Neural cell (in vitro differentiated cells): ENCODE measurements at regions not wholly inside any gene's neighbourhood (a gene's known extent, or its start where the extent isn't known, plus 50 kb on each side); places are given as distances from the start of the nearest gene placed in this dataset.

Experiments used
- H2AFZ ChIP-seq: fragments of 200-600, 300-800 bp; sonication (generic), shearing (Covaris generic); 2 replicates; pipeline ENCODE4 v1.6.0; 2014; ENCODE audit warnings: low read depth, mild to moderate bottlenecking, antibody characterized with exemption, low read length, moderate library complexity
- H3F3A ChIP-seq: fragments of 200-600 bp; shearing (Covaris generic); 2 replicates; pipeline ENCODE4 v1.6.1; 2016; ENCODE audit warnings: mild to moderate bottlenecking, moderate library complexity, mixed read lengths, antibody characterized with exemption, low read length; ENCODE audit not compliant: insufficient read depth, poor library complexity, severe bottlenecking
- H3K27ac ChIP-seq: fragments of 200-600, 300-800 bp; sonication (generic), shearing (Covaris generic); 2 replicates; pipeline ENCODE4 v1.5.1; 2014; ENCODE audit warnings: mild to moderate bottlenecking, low read length, moderate library complexity
- H3K27me3 ChIP-seq: fragments of 300-800, 200-600 bp; sonication (generic), shearing (Covaris generic); 2 replicates; pipeline ENCODE4 v1.6.0; 2014; ENCODE audit warnings: mild to moderate bottlenecking, low read depth, low read length, moderate library complexity; ENCODE audit not compliant: insufficient read depth
- H3K36me3 ChIP-seq: fragments of 300-800, 200-600 bp; sonication (generic), shearing (Covaris generic); 2 replicates; pipeline ENCODE4 v1.5.1; 2014; ENCODE audit warnings: mild to moderate bottlenecking, antibody characterized with exemption, low read length, moderate library complexity; ENCODE audit not compliant: insufficient read depth
- H3K4me2 ChIP-seq: fragments of 300-800, 200-600 bp; sonication (generic), shearing (Covaris generic); 2 replicates; pipeline ENCODE4 v1.6.0; 2014; ENCODE audit warnings: mild to moderate bottlenecking, low read length
- H3K4me3 ChIP-seq: fragments of 300-800, 200-600 bp; sonication (generic), shearing (Covaris generic); 2 replicates; pipeline ENCODE4 v1.5.1; 2014; ENCODE audit warnings: mild to moderate bottlenecking, low read length, moderate library complexity
- H3K79me2 ChIP-seq: fragments of 200-600 bp; shearing (Covaris generic); replicated peaks from 2 replicates; pipeline ENCODE4 v1.6.0; 2014; ENCODE audit warnings: mild to moderate bottlenecking, low read length, moderate library complexity; ENCODE audit not compliant: insufficient read depth
- H3K9ac ChIP-seq: fragments of 300-800, 200-600 bp; sonication (generic), shearing (Covaris generic); 2 replicates; pipeline ENCODE4 v1.6.1; 2016; ENCODE audit warnings: mild to moderate bottlenecking, low read length, mixed read lengths
- H3K9me2 ChIP-seq: fragments of 200-600 bp; shearing (Covaris generic); 2 replicates; pipeline ENCODE4 v1.6.1; 2016; ENCODE audit warnings: mild to moderate bottlenecking, low read length, mixed read lengths; ENCODE audit not compliant: insufficient read depth
- H3K9me3 ChIP-seq: fragments of 200-600, 300-800 bp; sonication (generic), shearing (Covaris generic); 2 replicates; pipeline ENCODE4 v1.6.1; 2016; ENCODE audit warnings: mild to moderate bottlenecking, mixed run types, low read length, moderate library complexity, mixed read lengths
- H4K20me1 ChIP-seq: fragments of 200-600 bp; shearing (Covaris generic); 2 replicates; pipeline ENCODE4 v1.6.1; 2016; ENCODE audit warnings: mild to moderate bottlenecking, mixed run types; ENCODE audit not compliant: insufficient read depth
- EP300 ChIP-seq: fragments of 450-650 bp; conservative IDR thresholded peaks from 2 replicates; pipeline ENCODE4 v1.6.1; 2014; ENCODE audit warnings: antibody characterized with exemption, mild to moderate bottlenecking, moderate library complexity; ENCODE audit not compliant: poor library complexity, severe bottlenecking
- EZH2 ChIP-seq: fragments of 200-600, 300-800 bp; shearing (Covaris generic), sonication (generic); IDR thresholded peaks from 2 replicates; pipeline ENCODE4 v1.6.1; 2014; ENCODE audit warnings: antibody characterized with exemption, low read length, borderline replicate concordance, mild to moderate bottlenecking; ENCODE audit not compliant: insufficient read depth, poor library complexity, severe bottlenecking
- MXI1 ChIP-seq: fragments of 450-650 bp; conservative IDR thresholded peaks from 2 replicates; pipeline ENCODE4 v1.6.1; 2014; ENCODE audit warnings: antibody characterized with exemption, mild to moderate bottlenecking; ENCODE audit not compliant: poor library complexity, severe bottlenecking
- POLR2AphosphoS5 ChIP-seq: IDR thresholded peaks from 2 replicates; pipeline ENCODE4 v1.6.1; 2012
- RAD21 ChIP-seq: fragments of 450-650 bp; conservative IDR thresholded peaks from 2 replicates; pipeline ENCODE4 v1.6.1; 2014; ENCODE audit warnings: antibody characterized with exemption, mild to moderate bottlenecking, moderate library complexity
- SMC3 ChIP-seq: fragments of 450-650 bp; conservative IDR thresholded peaks from 2 replicates; pipeline ENCODE4 v1.6.1; 2014; ENCODE audit warnings: antibody characterized with exemption, mild to moderate bottlenecking, moderate library complexity; ENCODE audit not compliant: poor library complexity
- TAF1 ChIP-seq: IDR thresholded peaks from 2 replicates; pipeline ENCODE4 v1.6.1; 2012; ENCODE audit warnings: low read depth
- TF ChIP-seq, protein P1 (sequence below): fragments of 450-650 bp; IDR thresholded peaks from 2 replicates; pipeline ENCODE4 v1.5.1; 2014; ENCODE audit warnings: antibody characterized with exemption, mild to moderate bottlenecking, moderate library complexity; ENCODE audit not compliant: poor library complexity, severe bottlenecking
- TF ChIP-seq, protein P2 (sequence below): IDR thresholded peaks from 2 replicates; pipeline ENCODE4 v1.6.1; 2012; ENCODE audit warnings: borderline replicate concordance

DNA sequence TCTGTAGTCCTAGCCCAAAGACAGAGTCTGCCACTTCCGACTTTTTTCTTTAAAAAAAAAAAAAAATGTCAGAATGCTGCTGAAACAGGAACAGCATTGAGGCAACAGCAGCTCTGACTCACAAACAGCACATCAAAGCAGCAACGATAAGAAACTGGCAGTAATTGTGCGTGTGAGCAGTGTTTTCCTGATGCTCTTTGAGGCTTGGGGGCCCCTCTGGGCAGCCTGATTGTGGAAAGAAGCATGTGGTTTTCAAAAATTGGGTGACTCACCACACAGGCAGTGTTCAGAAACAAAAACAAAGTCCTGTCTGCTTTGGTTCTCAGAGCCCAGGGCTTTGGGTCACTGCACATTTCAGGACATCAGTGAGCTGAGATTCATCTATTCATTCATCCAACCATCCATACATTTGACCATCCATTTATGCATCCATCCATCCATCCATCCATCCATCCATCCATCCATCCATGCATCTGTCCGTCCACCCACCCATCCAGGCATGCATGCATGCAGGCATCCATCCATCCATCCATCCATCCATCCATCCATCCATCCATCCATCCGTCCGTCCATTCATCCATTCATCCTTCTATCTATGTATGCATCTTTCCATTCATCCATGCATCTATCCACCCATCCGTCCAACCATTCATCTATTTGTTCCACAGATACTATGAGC, 308.4 kb downstream of the RPLP1 start:
- no peaks in the 10 kb centered on the region for H3K79me2 ChIP-seq
- H3K9me3 ChIP-seq = no peaks in the 10 kb centered on the region
- H3K4me2 ChIP-seq = no peak overlapping the region
- H4K20me1 ChIP-seq = no peaks in the 10 kb centered on the region
- H3K27ac ChIP-seq = no peak overlapping the region
- H3K4me3 ChIP-seq = no peak overlapping the region
- no peak for TF ChIP-seq TAF1
- TF ChIP-seq SMC3 = no peak
- no peak for TF ChIP-seq RAD21
- no peak for TF ChIP-seq MXI1
- TF ChIP-seq POLR2AphosphoS5 = no peak
- no peak for TF ChIP-seq EP300
- H3K27me3 ChIP-seq = no peaks in the 10 kb centered on the region
- H2AFZ ChIP-seq = no peak overlapping the region
- H3K9ac ChIP-seq = no peak overlapping the region
- H3F3A ChIP-seq = no peaks in the 10 kb centered on the region
- H3K9me2 ChIP-seq = no peaks in the 10 kb centered on the region
- no peaks in the 10 kb centered on the region for H3K36me3 ChIP-seq

DNA sequence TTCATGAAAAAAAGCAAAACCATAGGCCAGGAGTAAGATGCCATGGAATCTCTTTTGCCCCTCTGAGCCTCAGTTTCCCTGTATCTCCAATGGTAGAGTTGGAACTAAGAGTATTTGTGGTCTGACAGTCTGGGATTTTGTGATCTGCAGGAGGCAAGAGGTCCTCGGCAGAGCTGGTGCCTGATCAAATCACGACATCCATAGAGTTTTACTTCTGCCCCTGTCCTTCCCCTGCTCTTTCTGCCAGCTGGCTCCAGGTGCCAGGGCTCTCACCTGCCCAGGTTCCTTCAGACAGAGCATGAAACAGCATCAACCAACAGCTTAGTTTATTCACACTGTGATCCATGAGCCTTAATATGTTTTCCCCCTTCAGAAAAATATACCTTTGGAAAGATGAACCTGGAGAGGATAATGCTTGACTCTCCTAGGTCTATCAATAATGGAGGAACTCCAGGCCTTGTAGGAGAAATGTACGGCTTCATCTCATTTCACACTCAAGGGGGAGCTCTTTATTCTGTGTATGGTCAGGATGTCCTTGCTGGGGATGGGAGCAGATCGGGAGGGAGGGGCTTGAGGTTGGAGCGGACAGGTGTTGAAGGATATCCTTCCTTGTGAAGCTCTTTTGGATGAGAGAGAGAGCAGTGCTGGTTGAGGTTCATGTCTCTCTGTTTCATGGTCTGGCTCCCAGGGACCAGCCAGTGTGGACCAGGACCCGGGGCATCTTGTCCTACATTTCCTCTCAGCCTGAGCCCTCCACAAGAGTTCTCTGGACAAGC, 309.9 kb downstream of the RPLP1 start:
- Histone ChIP-seq H3K27me3 (no peaks in the 10 kb centered on the region), H3K9ac (no peak overlapping the region), H3K36me3 (no peaks in the 10 kb centered on the region), H3K79me2 (no peaks in the 10 kb centered on the region), H3K4me3 (no peak overlapping the region), H3F3A (no peaks in the 10 kb centered on the region), H4K20me1 (no peaks in the 10 kb centered on the region), H3K27ac (no peak overlapping the region), H2AFZ (no peak overlapping the region), H3K9me3 (no peaks in the 10 kb centered on the region), H3K4me2 (no peak overlapping the region), H3K9me2 (no peaks in the 10 kb centered on the region)
- TF ChIP-seq POLR2AphosphoS5 = no peak
- TF ChIP-seq TAF1 = no peak
- TF ChIP-seq, protein P1, sequence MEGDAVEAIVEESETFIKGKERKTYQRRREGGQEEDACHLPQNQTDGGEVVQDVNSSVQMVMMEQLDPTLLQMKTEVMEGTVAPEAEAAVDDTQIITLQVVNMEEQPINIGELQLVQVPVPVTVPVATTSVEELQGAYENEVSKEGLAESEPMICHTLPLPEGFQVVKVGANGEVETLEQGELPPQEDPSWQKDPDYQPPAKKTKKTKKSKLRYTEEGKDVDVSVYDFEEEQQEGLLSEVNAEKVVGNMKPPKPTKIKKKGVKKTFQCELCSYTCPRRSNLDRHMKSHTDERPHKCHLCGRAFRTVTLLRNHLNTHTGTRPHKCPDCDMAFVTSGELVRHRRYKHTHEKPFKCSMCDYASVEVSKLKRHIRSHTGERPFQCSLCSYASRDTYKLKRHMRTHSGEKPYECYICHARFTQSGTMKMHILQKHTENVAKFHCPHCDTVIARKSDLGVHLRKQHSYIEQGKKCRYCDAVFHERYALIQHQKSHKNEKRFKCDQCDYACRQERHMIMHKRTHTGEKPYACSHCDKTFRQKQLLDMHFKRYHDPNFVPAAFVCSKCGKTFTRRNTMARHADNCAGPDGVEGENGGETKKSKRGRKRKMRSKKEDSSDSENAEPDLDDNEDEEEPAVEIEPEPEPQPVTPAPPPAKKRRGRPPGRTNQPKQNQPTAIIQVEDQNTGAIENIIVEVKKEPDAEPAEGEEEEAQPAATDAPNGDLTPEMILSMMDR = no peak
- TF ChIP-seq, protein P2, sequence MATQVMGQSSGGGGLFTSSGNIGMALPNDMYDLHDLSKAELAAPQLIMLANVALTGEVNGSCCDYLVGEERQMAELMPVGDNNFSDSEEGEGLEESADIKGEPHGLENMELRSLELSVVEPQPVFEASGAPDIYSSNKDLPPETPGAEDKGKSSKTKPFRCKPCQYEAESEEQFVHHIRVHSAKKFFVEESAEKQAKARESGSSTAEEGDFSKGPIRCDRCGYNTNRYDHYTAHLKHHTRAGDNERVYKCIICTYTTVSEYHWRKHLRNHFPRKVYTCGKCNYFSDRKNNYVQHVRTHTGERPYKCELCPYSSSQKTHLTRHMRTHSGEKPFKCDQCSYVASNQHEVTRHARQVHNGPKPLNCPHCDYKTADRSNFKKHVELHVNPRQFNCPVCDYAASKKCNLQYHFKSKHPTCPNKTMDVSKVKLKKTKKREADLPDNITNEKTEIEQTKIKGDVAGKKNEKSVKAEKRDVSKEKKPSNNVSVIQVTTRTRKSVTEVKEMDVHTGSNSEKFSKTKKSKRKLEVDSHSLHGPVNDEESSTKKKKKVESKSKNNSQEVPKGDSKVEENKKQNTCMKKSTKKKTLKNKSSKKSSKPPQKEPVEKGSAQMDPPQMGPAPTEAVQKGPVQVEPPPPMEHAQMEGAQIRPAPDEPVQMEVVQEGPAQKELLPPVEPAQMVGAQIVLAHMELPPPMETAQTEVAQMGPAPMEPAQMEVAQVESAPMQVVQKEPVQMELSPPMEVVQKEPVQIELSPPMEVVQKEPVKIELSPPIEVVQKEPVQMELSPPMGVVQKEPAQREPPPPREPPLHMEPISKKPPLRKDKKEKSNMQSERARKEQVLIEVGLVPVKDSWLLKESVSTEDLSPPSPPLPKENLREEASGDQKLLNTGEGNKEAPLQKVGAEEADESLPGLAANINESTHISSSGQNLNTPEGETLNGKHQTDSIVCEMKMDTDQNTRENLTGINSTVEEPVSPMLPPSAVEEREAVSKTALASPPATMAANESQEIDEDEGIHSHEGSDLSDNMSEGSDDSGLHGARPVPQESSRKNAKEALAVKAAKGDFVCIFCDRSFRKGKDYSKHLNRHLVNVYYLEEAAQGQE = no peak
- no peak for TF ChIP-seq EP300
- TF ChIP-seq MXI1 = no peak
- TF ChIP-seq SMC3 = no peak
- no peak for TF ChIP-seq RAD21
- TF ChIP-seq EZH2 = no peak
